Astrocyte of the cerebellum (primary cell): ENCODE measurements at regions not wholly inside any gene's neighbourhood (a gene's known extent, or its start where the extent isn't known, plus 50 kb on each side); places are given as distances from the start of the nearest gene placed in this dataset.

ENCODE experiments used
- DNase-seq: peaks from one replicate; pipeline ENCODE4 v3.0.0-alpha.2; 2011; ENCODE audit warnings: low read depth
- H3K4me3 ChIP-seq: 2 replicates; pipeline ENCODE4 v1.5.1; 2011; ENCODE audit warnings: mild to moderate bottlenecking, low read depth, low read length, moderate library complexity
- CTCF ChIP-seq: IDR thresholded peaks from 2 replicates; pipeline ENCODE4 v1.5.1; 2012; ENCODE audit warnings: low read length, low read depth, moderate library complexity, mild to moderate bottlenecking; ENCODE audit errors: missing control alignments
- in situ Hi-C: cut with HindIII; loops from 2 replicates; pipeline ENCODE4 v1.10.0; 2017; ENCODE audit warnings: low sequenced_read_pairs

- no peak for DNase-seq
- no peak for TF ChIP-seq CTCF
- H3K4me3 ChIP-seq = no peak overlapping the region
- in situ Hi-C loops = no loop called here
Observed at GRCh38 chr1:194935864-194936263, 1672.4 kb downstream of the KCNT2 start.

- no peak for DNase-seq
- no peak for TF ChIP-seq CTCF
- H3K4me3 ChIP-seq = no peak overlapping the region
- in situ Hi-C loops = no loop called here
Observed at GRCh38 chr1:194931166-194931565, 1677.1 kb downstream of the KCNT2 start.

- in situ Hi-C loops = no loop called here
- no peak overlapping the region for H3K4me3 ChIP-seq
- TF ChIP-seq CTCF = no peak
- DNase-seq = no peak
Observed at GRCh38 chr1:194930132-194930531, 1678.1 kb downstream of the KCNT2 start.

- no peak for DNase-seq
- no peak overlapping the region for H3K4me3 ChIP-seq
- in situ Hi-C loops = no loop called here
- no peak for TF ChIP-seq CTCF
Observed at GRCh38 chr1:194929357-194929756, 1678.9 kb downstream of the KCNT2 start.

GRCh38 chr1:194919146-194919545 is 1689.1 kb downstream of the KCNT2 start:
- TF ChIP-seq CTCF = no peak
- in situ Hi-C loops = no loop called here
- DNase-seq = no peak
- H3K4me3 ChIP-seq = no peak overlapping the region

GRCh38 chr1:194917769-194918168 is 1690.5 kb downstream of the KCNT2 start:
- TF ChIP-seq CTCF = no peak
- no peak for DNase-seq
- in situ Hi-C loops = no loop called here
- H3K4me3 ChIP-seq = no peak overlapping the region

- H3K4me3 ChIP-seq = no peak overlapping the region
- in situ Hi-C loops = no loop called here
- TF ChIP-seq CTCF = no peak
- no peak for DNase-seq
Observed at GRCh38 chr1:194908643-194909042, 1699.6 kb downstream of the KCNT2 start.
